Osteoblast (primary cell): ENCODE measurements at regions not wholly inside any gene's neighbourhood (a gene's known extent, or its start where the extent isn't known, plus 50 kb on each side); places are given as distances from the start of the nearest gene placed in this dataset.
A peak's percentile ranks its signal among the peaks of the same experiment; 100 is the strongest.

Experiments
- DNase-seq: peaks from one replicate; pipeline ENCODE4 v3.0.0; 2011; ENCODE audit warnings: low spot score, mixed read lengths; ENCODE audit not compliant: insufficient read length; ENCODE audit errors: missing footprints
- H2AFZ ChIP-seq: 2 replicates; pipeline ENCODE4 v1.6.0; 2011; ENCODE audit warnings: mild to moderate bottlenecking, low read length
- H3K27ac ChIP-seq: 2 replicates; pipeline ENCODE4 v1.5.1; 2011; ENCODE audit warnings: mild to moderate bottlenecking, low read depth, low read length, moderate library complexity
- H3K27me3 ChIP-seq: 2 replicates; pipeline ENCODE4 v1.6.0; 2012; ENCODE audit warnings: mild to moderate bottlenecking, control low read depth, inconsistent platforms, low read length, moderate library complexity; ENCODE audit not compliant: insufficient read depth
- H3K36me3 ChIP-seq: 2 replicates; pipeline ENCODE4 v1.5.1; 2011; ENCODE audit warnings: mild to moderate bottlenecking, low read length, control low read depth, moderate library complexity; ENCODE audit not compliant: insufficient read depth
- H3K4me1 ChIP-seq: 2 replicates; pipeline ENCODE4 v1.5.1; 2011; ENCODE audit warnings: mild to moderate bottlenecking, low read length, control low read depth, moderate library complexity; ENCODE audit not compliant: insufficient read depth
- H3K4me2 ChIP-seq: 2 replicates; pipeline ENCODE4 v1.6.0; 2011; ENCODE audit warnings: mild to moderate bottlenecking, low read length; ENCODE audit not compliant: insufficient read depth
- H3K4me3 ChIP-seq: fragments of 200-600 bp; sonication (generic); 3 replicates; pipeline ENCODE4 v1.5.1; 2012; ENCODE audit warnings: mild to moderate bottlenecking, low read length, inconsistent platforms; ENCODE audit not compliant: insufficient read depth
- H3K79me2 ChIP-seq: 2 replicates; pipeline ENCODE4 v1.6.0; 2012; ENCODE audit warnings: mild to moderate bottlenecking, low read length, control low read depth, inconsistent platforms; ENCODE audit not compliant: insufficient read depth
- H3K9me3 ChIP-seq: 2 replicates; pipeline ENCODE4 v1.5.1; 2011; ENCODE audit warnings: low read depth, low read length, control low read depth
- H4K20me1 ChIP-seq: 2 replicates; pipeline ENCODE4 v1.6.0; 2012; ENCODE audit warnings: mild to moderate bottlenecking, low read length, control low read depth; ENCODE audit not compliant: insufficient read depth
- CTCF ChIP-seq: IDR thresholded peaks from 2 replicates; pipeline ENCODE4 v1.5.1; 2011; ENCODE audit warnings: mild to moderate bottlenecking, low read depth, low read length, moderate library complexity; ENCODE audit errors: extremely low read depth

GRCh38 chr9:93380410-93381060, 71.0 kb upstream of the FAM120A start:
- no peaks in the 10 kb centered on the region for H3K9me3 ChIP-seq
- H3K79me2 ChIP-seq: no peaks in the 10 kb centered on the region
- H3K4me2 ChIP-seq: no peak overlapping the region
- no peaks in the 10 kb centered on the region for H3K36me3 ChIP-seq
- H3K4me1 ChIP-seq: no peaks in the 10 kb centered on the region
- no peaks in the 10 kb centered on the region for H3K27me3 ChIP-seq
- no peak overlapping the region for H2AFZ ChIP-seq
- peak; percentile 21 for TF ChIP-seq CTCF
- H3K27ac ChIP-seq: no peak overlapping the region
- DNase-seq: no peak
- no peak overlapping the region for H3K4me3 ChIP-seq
- no peaks in the 10 kb centered on the region for H4K20me1 ChIP-seq

DNA sequence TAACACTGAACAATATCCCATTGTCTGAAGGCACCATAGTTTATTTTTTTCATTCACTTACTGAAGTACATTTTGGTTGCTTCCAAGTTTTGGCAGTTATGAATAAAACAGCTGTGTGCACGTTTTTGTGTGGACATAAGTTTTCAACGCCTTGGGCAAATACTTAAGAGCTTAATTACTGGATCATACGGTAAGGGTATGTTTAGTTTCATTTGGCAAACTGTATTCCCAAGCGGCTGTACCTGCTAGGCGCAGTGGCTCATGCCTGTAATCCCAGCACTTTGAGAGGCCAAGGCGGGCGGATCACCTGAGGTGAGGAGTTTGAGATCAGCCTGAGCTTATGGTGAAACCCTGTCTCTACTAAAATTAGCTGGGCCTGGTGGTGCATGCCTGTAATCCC, 63.7 kb upstream of the FAM120A start:
- Histone ChIP-seq H2AFZ (no peak overlapping the region), H3K27ac (no peak overlapping the region), H3K9me3 (no peaks in the 10 kb centered on the region), H3K36me3 (no peaks in the 10 kb centered on the region), H3K4me1 (no peaks in the 10 kb centered on the region), H3K4me3 (no peak overlapping the region), H4K20me1 (no peaks in the 10 kb centered on the region), H3K27me3 (no peaks in the 10 kb centered on the region), H3K4me2 (no peak overlapping the region), H3K79me2 (no peaks in the 10 kb centered on the region)
- TF ChIP-seq CTCF: no peak
- DNase-seq: no peak

DNA sequence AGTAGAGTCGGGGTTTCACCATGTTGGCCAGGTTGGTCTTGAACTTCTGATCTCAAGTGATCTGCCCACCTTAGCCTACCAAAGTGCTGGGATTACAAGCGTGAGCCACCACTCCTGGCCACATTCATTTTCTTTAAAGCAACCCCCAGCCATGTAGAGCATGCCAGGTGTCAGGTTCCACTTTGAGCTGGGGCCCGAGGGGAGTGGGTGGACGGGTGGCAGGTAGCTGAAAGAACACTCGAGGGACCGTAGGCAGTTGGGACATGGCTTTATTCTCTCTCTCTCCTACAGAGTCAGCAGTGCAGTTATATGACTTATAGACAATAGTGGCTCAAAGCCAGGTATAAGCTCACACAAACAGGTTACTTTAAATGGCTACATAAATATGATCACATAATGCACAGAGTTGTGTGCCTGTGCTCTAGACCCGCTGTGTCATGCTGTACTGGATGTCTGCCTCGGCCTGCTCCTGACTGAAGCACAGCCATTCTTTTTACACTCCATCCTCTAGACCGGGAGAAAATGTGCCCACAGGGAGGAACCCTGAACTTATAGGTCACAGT, 60.5 kb upstream of the FAM120A start:
- no peak overlapping the region for H3K27ac ChIP-seq
- H3K27me3 ChIP-seq: no peaks in the 10 kb centered on the region
- no peak overlapping the region for H3K4me3 ChIP-seq
- H2AFZ ChIP-seq: no peak overlapping the region
- no peaks in the 10 kb centered on the region for H3K36me3 ChIP-seq
- no peaks in the 10 kb centered on the region for H3K79me2 ChIP-seq
- no peaks in the 10 kb centered on the region for H4K20me1 ChIP-seq
- TF ChIP-seq CTCF: no peak
- no peak overlapping the region for H3K4me2 ChIP-seq
- no peaks in the 10 kb centered on the region for H3K9me3 ChIP-seq
- H3K4me1 ChIP-seq: no peaks in the 10 kb centered on the region
- DNase-seq: no peak

GRCh38 chr9:93391898-93392297, 59.6 kb upstream of the FAM120A start:
- Histone ChIP-seq H4K20me1 (no peaks in the 10 kb centered on the region), H3K9me3 (no peaks in the 10 kb centered on the region), H3K4me1 (no peaks in the 10 kb centered on the region), H3K27ac (no peak overlapping the region), H3K79me2 (no peaks in the 10 kb centered on the region), H3K36me3 (no peaks in the 10 kb centered on the region), H2AFZ (no peak overlapping the region), H3K27me3 (no peaks in the 10 kb centered on the region), H3K4me2 (no peak overlapping the region), H3K4me3 (no peak overlapping the region)
- no peak for DNase-seq
- no peak for TF ChIP-seq CTCF
